ENCODE measurements at regions not wholly inside any gene's neighbourhood (a gene's known extent, or its start where the extent isn't known, plus 50 kb on each side); places are given as distances from the start of the nearest gene placed in this dataset.

DNA sequence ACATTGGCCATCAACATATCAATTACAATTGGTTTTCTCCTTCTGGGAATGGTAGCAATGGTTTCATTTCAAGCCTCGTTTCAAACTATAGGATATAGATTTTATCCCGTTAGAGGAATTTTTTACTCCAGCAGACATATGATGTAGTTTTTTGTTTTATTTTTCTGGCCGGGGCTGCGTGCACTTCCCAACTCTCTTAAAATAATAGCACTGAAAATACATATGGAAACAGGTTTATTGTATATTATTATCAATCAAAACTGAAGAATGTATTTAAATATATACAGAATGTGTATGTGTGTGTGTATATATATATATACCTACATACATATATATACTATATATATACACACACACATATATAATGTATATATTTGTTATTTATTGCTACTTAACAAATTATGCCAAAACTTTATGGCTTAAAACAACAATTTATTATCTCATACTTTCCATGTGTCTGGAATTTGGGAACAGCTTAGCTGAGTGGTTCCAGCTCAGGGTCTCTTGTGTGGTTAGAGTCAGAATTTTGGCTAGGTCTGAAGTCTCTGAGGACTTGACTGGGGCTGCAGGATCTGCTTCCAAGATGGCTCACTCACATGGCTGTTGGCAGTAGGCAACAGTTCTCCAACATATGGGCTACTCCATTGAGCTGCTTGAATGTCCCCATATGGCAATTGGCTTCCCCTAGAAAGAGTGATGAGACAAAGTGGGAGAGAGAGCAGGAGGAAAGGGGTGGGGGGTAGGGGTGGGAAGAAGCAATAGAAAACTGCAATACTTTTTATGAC is 314.1 kb downstream of the PPP1R2C start:
- TF ChIP-seq, protein P1, sequence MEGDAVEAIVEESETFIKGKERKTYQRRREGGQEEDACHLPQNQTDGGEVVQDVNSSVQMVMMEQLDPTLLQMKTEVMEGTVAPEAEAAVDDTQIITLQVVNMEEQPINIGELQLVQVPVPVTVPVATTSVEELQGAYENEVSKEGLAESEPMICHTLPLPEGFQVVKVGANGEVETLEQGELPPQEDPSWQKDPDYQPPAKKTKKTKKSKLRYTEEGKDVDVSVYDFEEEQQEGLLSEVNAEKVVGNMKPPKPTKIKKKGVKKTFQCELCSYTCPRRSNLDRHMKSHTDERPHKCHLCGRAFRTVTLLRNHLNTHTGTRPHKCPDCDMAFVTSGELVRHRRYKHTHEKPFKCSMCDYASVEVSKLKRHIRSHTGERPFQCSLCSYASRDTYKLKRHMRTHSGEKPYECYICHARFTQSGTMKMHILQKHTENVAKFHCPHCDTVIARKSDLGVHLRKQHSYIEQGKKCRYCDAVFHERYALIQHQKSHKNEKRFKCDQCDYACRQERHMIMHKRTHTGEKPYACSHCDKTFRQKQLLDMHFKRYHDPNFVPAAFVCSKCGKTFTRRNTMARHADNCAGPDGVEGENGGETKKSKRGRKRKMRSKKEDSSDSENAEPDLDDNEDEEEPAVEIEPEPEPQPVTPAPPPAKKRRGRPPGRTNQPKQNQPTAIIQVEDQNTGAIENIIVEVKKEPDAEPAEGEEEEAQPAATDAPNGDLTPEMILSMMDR (IDR thresholded peaks at IDR 0.05) = no peak
- TF ChIP-seq POLR2A (IDR thresholded peaks at IDR 0.05) (no peak), POLR2AphosphoS5 (IDR thresholded peaks at IDR 0.05) (no peak)
